Effector CD4-positive, alpha-beta T cell (primary cell): ENCODE measurements at regions not wholly inside any gene's neighbourhood (a gene's known extent, or its start where the extent isn't known, plus 50 kb on each side); places are given as distances from the start of the nearest gene placed in this dataset.

ENCODE experiments used
- DNase-seq: peaks from one replicate; pipeline ENCODE4 v3.0.0-alpha.2; 2020

- DNase-seq, result no peak
Observed at GRCh38 chrX:42946544-42947194, 168.7 kb upstream of the PPP1R2C start.

- no peak for DNase-seq
Observed at GRCh38 chrX:42948723-42949657, 171.0 kb upstream of the PPP1R2C start.

DNA sequence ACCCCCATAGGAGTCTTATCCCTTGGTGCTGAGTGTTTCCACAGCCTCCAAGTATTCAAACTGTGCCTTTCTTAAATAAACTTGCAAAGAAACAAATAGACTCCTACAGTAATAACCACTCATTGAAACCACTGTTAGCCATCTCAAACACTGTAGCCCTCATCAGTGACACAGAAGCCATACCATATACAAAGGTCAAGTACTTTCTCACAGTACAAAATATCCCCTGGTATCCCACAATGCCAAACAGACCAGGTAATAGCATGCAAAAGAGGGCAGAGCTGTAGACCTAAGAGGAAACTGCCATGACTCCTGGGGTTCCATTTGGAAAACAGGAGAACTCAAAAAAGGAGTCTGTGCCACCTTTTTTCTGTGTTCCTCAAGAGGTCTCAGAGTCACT lies 173.8 kb upstream of the PPP1R2C start:
- no peak for DNase-seq

- no peak for DNase-seq
Observed at GRCh38 chrX:42952621-42953020, 174.7 kb upstream of the PPP1R2C start.

- DNase-seq, result no peak
Observed at GRCh38 chrX:42954880-42955279, 176.9 kb upstream of the PPP1R2C start.

GRCh38 chrX:42955349-42955748 lies 177.4 kb upstream of the PPP1R2C start:
- no peak for DNase-seq

DNA sequence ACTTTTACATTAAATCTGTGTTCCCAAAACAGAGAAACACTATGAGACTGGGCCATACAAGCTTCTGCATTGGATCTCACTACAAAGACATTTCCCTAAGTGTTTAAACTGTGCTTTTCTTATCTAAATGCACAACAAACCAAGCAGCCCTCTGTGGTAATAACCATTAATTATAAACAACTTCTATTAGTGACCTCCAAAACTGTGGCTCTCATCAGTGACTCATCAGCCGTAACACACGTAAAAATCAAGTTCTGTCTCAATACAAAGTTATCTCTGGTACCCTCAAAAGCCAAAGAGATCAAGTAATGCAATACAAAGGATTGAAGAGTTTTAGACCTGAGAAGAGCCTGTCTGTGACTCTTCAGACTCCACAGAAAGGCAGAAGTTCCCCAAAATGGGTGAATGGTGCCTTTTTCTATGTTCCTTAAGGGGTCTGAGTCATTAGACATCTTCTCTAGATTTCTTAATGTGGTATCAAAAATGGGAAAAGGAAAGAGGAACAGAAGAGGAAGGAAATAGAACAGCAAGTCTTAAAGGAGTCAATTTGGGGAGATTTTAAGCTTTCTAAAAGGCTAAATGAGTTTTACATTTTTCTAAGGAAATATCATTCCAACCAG lies 189.8 kb upstream of the PPP1R2C start:
- DNase-seq, result no peak

DNA sequence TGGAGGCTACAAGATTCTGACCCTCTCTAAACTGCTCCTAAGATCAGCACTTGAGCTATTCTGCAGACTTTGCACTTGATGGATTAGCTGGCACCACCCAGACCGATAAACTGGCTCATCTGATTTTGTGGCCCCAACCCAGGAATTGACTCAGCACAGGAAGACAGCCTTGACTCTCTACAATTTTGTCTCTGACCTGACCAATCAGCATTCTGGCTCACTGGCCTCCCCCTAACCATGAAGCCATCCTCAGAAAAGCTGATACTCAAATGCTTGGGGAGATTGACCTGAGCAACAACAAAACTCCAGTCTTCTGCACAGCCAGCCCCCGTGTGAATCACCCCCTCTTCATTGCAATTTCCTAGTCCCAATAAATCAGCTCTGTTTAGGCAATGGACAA lies 195.4 kb upstream of the PPP1R2C start:
- DNase-seq, result no peak

GRCh38 chrX:42975906-42976305 lies 197.9 kb upstream of the PPP1R2C start:
- no peak for DNase-seq

DNA sequence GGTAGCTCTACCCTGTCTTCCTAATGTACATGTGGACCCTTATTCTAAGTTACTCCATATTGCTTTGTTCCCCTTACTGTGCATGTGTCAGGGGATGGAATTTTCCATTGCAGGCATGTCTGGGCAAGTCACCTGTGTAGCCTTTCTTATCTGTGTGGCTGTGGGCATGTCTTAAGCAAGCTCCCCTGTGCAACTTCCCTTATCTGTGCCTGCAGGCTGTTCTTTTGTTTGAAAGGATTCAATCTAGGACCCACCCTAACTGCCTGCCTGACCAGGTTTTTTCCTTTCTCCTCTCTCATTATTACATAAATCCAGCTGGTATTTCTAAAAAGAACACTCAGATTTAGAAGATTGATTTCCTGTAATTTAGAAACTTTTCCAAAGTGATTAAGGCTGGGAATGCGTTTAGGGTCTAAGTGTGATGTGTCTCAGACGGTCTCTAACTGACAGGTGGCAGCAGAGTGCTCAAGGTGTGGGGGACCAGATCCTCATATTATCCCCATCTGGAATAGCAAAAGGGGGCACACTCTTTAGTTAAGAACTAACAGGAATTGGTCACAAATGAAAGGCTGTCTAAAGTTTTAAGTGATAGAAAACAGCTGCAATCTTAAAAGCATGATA lies 198.9 kb upstream of the PPP1R2C start:
- no peak for DNase-seq

DNA sequence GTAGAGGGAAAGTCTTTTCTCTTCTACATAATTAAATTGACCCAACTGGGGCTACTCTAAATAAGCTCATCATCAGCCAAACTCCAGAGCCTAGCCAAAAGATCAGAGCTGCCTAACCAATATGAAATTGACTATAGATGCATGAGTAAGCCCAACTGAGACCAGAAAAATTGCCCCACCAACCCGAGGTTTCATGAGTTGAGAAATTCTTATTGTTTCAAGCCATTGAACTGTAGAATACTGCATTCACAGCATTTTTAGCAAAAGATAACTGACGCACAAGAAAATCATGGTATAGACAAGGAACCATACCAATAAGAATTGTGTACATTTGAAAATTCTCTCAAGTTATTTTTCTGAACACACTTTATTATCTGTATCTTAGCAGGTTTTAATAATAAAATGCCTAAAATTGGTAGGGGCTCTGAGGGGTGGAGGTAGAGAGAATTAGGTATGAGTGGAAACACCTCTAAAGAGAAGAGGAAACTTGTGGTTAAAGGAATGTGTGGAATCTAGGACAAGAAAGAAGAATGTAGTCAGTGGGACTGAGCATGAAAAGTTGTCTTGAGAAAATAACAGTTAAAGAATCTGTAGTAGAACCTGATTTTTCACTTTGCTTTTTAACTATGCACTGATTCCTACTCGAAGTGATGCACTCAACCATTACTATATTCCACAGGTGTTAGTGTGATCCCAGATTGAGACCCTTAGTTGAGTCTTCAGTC lies 200.9 kb upstream of the PPP1R2C start:
- DNase-seq, result no peak

DNA sequence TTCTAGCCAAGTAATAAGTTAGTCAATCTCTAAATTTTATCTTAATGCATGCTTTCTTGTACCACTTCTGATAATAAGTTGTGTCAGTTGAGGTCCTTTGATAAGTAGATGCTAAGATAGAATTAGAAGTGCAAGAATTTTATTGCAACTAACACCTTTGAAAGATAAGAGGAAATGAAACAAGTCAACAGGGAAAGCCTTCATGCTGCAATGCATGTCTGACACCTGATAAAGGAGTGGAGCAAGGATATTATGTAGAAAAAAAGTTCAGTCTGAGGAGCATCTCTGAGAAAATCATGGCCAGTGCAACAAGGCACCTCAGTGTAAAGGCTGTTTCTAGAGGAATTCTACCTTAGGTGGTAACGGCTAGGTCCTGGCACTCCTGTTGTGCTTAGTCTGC lies 210.7 kb upstream of the PPP1R2C start:
- no peak for DNase-seq

GRCh38 chrX:42992199-42992943 lies 214.4 kb upstream of the PPP1R2C start:
- DNase-seq, result no peak

DNA sequence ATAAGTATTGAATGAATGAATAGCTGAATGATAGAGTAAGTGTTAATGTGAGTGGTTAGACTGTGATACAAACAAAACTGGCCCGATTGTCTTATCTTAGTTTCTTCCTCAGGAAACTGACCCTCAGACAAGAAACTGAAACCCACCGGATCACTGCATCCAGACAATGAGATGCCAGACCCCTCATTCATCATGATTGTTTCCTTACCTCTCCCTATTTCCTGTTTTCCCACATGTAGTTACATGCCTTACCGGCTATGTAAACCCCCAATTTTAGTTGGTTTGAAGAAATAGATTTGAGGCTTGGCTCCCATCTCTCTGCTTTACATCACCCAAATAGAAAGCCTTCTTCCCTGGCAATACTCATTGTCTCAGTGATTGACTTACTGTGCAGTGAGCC lies 218.9 kb upstream of the PPP1R2C start:
- no peak for DNase-seq

DNA sequence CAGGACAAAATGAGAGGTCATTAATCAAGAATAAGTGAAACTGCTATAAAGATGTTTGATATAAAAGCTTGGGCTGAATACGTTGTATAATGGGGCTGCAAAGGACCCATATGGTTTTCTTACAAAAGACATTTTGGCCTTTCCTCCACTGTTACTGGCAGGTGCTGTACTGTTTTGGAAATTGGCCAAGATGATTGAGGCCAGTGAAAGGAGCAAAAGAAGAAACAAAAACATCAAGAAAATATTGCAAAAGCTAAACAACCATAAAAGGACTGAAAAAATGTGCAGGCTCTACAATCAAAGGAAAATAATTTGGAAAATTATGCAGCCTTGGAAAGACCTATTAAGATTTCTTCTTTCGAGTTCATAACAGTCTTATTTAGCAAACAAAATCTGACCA lies 222.2 kb upstream of the PPP1R2C start:
- no peak for DNase-seq

- no peak for DNase-seq
Observed at GRCh38 chrX:43002526-43003203, 224.7 kb upstream of the PPP1R2C start.

- DNase-seq, result no peak
Observed at GRCh38 chrX:43003204-43003565, 225.2 kb upstream of the PPP1R2C start.

GRCh38 chrX:43003939-43004338 lies 226.0 kb upstream of the PPP1R2C start:
- DNase-seq, result no peak

- DNase-seq, result no peak
Observed at GRCh38 chrX:43005561-43005960, 227.6 kb upstream of the PPP1R2C start.

DNA sequence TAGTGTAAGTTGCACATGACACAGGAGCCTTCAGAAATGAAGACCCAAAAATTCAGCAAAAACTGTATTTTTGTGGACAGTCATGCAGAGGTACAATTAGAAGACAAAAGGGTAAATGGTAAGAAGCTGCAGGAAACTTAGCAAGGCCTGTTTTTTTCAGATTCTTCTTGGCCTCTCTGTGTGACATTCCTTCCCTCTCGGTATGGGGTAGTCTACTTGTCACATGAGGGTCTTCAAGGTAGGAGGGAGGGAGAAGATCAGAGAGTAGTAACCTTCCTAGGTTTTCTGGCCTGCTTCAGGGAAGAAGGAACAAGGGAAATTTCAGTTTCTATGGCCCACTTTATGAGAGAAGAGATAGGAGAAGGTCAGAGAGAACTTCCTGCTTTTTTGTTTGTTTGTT lies 230.4 kb upstream of the PPP1R2C start:
- no peak for DNase-seq

DNA sequence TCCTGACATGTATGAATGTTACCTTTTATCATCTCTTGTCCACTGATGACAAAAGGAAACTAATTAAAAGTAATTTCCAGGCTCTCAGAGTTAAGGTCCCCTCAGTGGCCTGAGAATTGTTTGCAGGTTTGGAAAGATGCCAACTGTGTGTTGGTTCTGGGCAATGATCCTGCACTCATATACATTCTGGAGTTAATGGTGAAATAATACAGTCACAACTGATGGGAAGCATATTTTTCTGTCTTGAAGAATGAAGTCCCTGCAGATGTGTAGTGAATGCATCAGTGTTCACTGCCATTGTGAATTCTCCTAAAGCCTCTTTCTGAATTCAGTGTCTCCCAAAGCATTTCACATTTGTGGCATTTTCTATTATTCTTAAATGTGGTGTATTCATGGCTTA lies 238.1 kb upstream of the PPP1R2C start:
- no peak for DNase-seq
